ENCODE measurements at regions not wholly inside any gene's neighbourhood (a gene's known extent, or its start where the extent isn't known, plus 50 kb on each side); places are given as distances from the start of the nearest gene placed in this dataset.

- no peak for DNase-seq (ENCODE audit: low read depth)
- TF ChIP-seq, protein P1, sequence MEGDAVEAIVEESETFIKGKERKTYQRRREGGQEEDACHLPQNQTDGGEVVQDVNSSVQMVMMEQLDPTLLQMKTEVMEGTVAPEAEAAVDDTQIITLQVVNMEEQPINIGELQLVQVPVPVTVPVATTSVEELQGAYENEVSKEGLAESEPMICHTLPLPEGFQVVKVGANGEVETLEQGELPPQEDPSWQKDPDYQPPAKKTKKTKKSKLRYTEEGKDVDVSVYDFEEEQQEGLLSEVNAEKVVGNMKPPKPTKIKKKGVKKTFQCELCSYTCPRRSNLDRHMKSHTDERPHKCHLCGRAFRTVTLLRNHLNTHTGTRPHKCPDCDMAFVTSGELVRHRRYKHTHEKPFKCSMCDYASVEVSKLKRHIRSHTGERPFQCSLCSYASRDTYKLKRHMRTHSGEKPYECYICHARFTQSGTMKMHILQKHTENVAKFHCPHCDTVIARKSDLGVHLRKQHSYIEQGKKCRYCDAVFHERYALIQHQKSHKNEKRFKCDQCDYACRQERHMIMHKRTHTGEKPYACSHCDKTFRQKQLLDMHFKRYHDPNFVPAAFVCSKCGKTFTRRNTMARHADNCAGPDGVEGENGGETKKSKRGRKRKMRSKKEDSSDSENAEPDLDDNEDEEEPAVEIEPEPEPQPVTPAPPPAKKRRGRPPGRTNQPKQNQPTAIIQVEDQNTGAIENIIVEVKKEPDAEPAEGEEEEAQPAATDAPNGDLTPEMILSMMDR (conservative IDR thresholded peaks at IDR 0.05; ENCODE audit: low read depth, low read length), result no peak
- H3K4me3 ChIP-seq (ENCODE audit: low read depth, low read length), result no peak overlapping the region
Measured at GRCh38 chr17:33514369-33514768, 221.3 kb upstream of the ASIC2 start.

- DNase-seq (ENCODE audit: low read depth), result no peak
- TF ChIP-seq, protein P1 (conservative IDR thresholded peaks at IDR 0.05; ENCODE audit: low read depth, low read length), result no peak
- H3K4me3 ChIP-seq (ENCODE audit: low read depth, low read length), result no peak overlapping the region
Measured at GRCh38 chr17:33515974-33516373, 222.9 kb upstream of the ASIC2 start.

- no peak for DNase-seq (ENCODE audit: low read depth)
- TF ChIP-seq, protein P1 (conservative IDR thresholded peaks at IDR 0.05; ENCODE audit: low read depth, low read length), result no peak
- H3K4me3 ChIP-seq (ENCODE audit: low read depth, low read length), result no peak overlapping the region
Measured at GRCh38 chr17:33516645-33517044, 223.6 kb upstream of the ASIC2 start.

DNA sequence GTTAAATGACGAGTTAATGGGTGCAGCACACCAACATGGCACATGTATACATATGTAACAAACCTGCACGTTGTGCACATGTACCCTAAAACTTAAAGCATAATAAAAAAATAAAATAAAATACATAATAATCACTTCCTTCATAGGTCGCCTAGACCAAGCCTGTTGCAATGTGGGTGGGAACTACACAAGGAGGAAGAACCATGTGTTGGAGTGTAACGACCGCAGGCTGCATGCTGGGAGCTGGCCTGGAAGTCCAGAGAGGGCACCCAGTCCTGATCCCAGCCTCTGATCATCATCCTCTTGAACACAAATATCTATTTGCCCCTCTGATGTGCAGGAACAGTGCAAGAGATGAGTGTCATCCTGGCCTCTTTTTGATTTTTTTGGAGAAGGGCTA is 224.7 kb upstream of the ASIC2 start:
- no peak for DNase-seq (ENCODE audit: low read depth)
- no peak overlapping the region for H3K4me3 ChIP-seq (ENCODE audit: low read depth, low read length)
- TF ChIP-seq, protein P1 (conservative IDR thresholded peaks at IDR 0.05; ENCODE audit: low read depth, low read length), result no peak

DNA sequence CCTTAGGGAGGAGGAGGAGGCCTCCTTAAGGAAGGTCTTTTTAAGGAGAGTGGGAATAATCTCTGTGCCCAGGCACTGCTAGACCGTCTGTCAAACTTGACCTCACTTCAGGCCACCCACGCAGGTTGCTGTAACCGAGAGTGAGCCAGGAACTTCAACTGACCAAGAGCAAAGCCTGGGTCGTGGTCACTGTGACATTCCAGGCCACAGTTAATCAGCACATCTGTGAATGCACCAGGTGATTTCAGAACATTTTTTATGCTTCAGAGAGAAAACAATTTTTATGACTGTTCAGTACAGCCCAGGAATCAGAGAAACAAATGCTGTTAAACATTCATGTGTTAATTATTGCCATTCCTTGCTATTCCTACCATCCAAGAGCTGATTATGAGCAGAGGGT is 226.6 kb upstream of the ASIC2 start:
- no peak for DNase-seq (ENCODE audit: low read depth)
- H3K4me3 ChIP-seq (ENCODE audit: low read depth, low read length), result no peak overlapping the region
- TF ChIP-seq, protein P1 (conservative IDR thresholded peaks at IDR 0.05; ENCODE audit: low read depth, low read length), result no peak

- no peak overlapping the region for H3K4me3 ChIP-seq (ENCODE audit: low read depth, low read length)
- peak; percentile 31 for DNase-seq (ENCODE audit: low read depth)
- TF ChIP-seq, protein P1 (conservative IDR thresholded peaks at IDR 0.05; ENCODE audit: low read depth, low read length), result peak; percentile 69
Measured at GRCh38 chr17:33520426-33521330, 227.6 kb upstream of the ASIC2 start.

- no peak overlapping the region for H3K4me3 ChIP-seq (ENCODE audit: low read depth, low read length)
- TF ChIP-seq, protein P1 (conservative IDR thresholded peaks at IDR 0.05; ENCODE audit: low read depth, low read length), result peak; percentile 57
- DNase-seq (ENCODE audit: low read depth), result peak; percentile 3
Measured at GRCh38 chr17:33521784-33522183, 228.7 kb upstream of the ASIC2 start.
